SJCRH30 (cell line): ENCODE measurements at regions not wholly inside any gene's neighbourhood (a gene's known extent, or its start where the extent isn't known, plus 50 kb on each side); places are given as distances from the start of the nearest gene placed in this dataset.
"Not testable (repeated sequence)": the region's sequence is repeated elsewhere in the genome, so short reads cannot be mapped to it uniquely, and the experiment has no call there.

Experiments used
- DNase-seq, 2 experiments: peaks; one replicate each; pipeline ENCODE4 v3.0.0-alpha.2; 2015 to 2020
- H3K27ac ChIP-seq: fragments of 250-450 bp; sonication (Bioruptor Pico); 2 replicates; pipeline ENCODE4 v1.5.1; 2020; ENCODE audit warnings: mild to moderate bottlenecking, moderate library complexity
- H3K27me3 ChIP-seq: fragments of 250-450 bp; sonication (Bioruptor Pico); 2 replicates; pipeline ENCODE4 v1.5.1; 2020; ENCODE audit warnings: mild to moderate bottlenecking, moderate library complexity
- H3K36me3 ChIP-seq: fragments of 250-450 bp; sonication (Bioruptor Pico); 2 replicates; pipeline ENCODE4 v1.5.1; 2020; ENCODE audit warnings: mild to moderate bottlenecking, moderate library complexity
- H3K4me1 ChIP-seq: fragments of 250-450 bp; sonication (Bioruptor Pico); 2 replicates; pipeline ENCODE4 v1.5.1; 2020; ENCODE audit warnings: mild to moderate bottlenecking, moderate library complexity
- H3K4me3 ChIP-seq: fragments of 250-450 bp; sonication (Bioruptor Pico); 2 replicates; pipeline ENCODE4 v1.5.1; 2020; ENCODE audit warnings: mild to moderate bottlenecking, moderate library complexity
- H3K9me3 ChIP-seq: fragments of 250-450 bp; sonication (Bioruptor Pico); replicated peaks from 2 replicates; pipeline ENCODE4 v1.5.1; 2020; ENCODE audit warnings: mild to moderate bottlenecking, moderate library complexity

DNA sequence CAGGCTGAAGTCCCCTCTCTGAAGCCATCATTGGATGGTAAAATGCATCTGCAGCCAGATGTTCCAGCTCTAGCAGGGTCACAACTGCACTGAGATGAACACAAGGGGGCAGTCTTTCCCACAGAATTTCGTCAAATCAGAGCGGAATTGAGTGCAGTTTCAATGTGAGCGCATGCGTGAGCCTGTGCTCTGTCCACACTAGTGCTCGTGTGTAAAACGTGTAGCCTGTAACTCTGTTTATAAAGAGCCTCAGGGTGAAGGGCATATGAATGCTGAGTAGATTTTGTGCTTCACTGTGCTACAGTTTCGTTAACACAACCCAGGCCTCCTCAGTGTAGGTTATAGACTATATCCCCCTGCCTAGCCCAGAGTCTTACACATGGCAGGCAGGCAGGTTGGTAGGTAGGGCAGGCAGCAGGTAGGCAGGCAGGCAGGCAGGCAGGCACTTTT is 92.7 kb upstream of the GOLGA6L4 start:
- no peaks in the 10 kb centered on the region for H3K36me3 ChIP-seq
- no peak overlapping the region for H3K27ac ChIP-seq
- H3K4me1 ChIP-seq: no peaks in the 10 kb centered on the region
- H3K4me3 ChIP-seq: no peak overlapping the region
- DNase-seq: peak; percentile 68 to 89
- H3K9me3 ChIP-seq: no peaks in the 10 kb centered on the region
- H3K27me3 ChIP-seq: no peaks in the 10 kb centered on the region

DNA sequence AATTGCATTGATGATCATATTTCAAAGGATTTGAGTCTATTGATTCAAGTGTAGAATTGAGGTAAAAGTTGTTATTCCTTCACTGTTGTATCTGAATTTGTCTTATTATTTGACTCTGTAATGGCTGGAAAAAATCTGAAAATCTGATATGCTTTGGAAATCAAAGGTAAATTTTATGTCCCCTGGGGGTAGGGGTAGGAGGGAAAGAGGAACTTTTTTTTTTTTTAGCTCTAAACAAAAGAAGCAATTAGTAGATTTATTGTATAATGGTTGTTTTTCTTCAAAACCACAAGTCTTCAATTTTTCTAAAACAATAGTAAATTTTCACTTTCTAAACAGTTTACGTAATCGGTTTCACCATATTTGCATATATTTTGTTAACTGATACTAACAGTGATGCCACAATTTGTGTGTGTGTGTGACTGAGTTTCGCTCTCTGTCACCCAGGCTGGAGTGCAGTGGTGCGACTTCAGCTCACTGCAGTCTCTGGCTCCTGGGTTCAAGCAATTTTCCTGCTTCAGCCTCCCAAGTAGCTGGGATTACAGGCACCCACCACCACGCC is 91.7 kb upstream of the GOLGA6L4 start:
- no peaks in the 10 kb centered on the region for H3K9me3 ChIP-seq
- no peak for DNase-seq
- no peaks in the 10 kb centered on the region for H3K4me1 ChIP-seq
- no peak overlapping the region for H3K27ac ChIP-seq
- H3K4me3 ChIP-seq: no peak overlapping the region
- H3K36me3 ChIP-seq: no peaks in the 10 kb centered on the region
- no peaks in the 10 kb centered on the region for H3K27me3 ChIP-seq

DNA sequence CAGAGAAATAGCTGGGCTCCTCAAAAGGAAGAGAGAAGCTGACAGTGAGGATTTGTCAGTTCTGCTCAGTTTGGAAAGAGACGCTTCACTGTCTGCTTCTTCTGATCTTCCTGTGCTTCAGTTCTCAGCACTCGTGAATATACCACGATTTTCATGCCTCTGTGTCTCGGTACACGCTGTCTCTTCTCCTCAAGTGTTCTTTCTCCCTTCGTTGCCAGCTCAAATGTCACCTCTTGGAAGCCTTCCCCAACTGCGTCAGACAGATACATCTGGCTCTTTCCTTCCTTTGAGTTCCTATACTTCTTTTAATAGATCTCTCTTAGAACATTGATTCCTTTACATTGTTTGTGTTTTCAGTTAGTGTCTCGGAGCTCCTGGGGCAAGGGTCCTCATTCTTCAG is 90.6 kb upstream of the GOLGA6L4 start:
- H3K27ac ChIP-seq, H3K27me3 ChIP-seq, H3K9me3 ChIP-seq, H3K4me1 ChIP-seq, H3K36me3 ChIP-seq, H3K4me3 ChIP-seq, DNase-seq: not testable (repeated sequence)

DNA sequence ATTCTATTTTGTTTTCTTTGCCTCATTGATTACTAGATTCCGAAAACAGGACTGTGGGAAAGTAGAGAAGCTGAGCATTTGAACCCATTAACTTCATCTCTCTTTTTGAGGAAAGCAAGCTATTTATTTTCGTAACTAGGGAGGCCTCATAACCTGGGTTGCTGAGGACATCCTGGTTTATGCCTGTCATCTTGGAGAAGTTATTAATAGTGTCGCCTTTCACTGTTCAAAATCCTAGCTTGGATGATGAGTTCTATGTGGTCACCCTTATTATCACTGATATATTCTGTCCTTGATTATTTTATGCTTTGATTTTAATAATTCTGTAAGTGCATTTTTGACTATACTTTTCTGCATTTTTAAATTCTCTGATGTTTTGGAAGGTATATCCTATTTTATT is 89.3 kb upstream of the GOLGA6L4 start:
- not testable (repeated sequence) for H3K36me3 ChIP-seq, H3K27me3 ChIP-seq, H3K4me1 ChIP-seq, H3K9me3 ChIP-seq, H3K4me3 ChIP-seq, H3K27ac ChIP-seq, DNase-seq

DNA sequence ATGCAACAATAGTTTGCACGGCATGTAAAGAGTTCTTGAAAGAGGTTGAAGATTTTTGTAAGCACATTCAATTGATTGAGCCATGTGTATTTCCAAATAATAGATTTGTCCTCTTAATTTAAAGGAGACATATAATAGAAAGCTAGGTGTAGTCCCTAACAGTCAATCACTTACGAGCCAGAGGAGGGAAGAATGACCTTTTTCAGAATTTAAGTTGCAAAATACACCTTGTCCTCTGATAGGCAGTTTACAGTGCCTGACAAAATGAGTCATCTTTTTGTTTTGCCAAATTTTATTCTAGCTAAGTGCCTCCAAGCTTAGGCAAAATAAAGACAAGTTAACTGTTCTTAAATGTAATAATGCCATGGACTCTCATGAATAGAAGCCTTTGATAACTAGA is 88.3 kb upstream of the GOLGA6L4 start:
- not testable (repeated sequence) for H3K27ac ChIP-seq, DNase-seq, H3K4me3 ChIP-seq, H3K9me3 ChIP-seq, H3K36me3 ChIP-seq, H3K4me1 ChIP-seq, H3K27me3 ChIP-seq

DNA sequence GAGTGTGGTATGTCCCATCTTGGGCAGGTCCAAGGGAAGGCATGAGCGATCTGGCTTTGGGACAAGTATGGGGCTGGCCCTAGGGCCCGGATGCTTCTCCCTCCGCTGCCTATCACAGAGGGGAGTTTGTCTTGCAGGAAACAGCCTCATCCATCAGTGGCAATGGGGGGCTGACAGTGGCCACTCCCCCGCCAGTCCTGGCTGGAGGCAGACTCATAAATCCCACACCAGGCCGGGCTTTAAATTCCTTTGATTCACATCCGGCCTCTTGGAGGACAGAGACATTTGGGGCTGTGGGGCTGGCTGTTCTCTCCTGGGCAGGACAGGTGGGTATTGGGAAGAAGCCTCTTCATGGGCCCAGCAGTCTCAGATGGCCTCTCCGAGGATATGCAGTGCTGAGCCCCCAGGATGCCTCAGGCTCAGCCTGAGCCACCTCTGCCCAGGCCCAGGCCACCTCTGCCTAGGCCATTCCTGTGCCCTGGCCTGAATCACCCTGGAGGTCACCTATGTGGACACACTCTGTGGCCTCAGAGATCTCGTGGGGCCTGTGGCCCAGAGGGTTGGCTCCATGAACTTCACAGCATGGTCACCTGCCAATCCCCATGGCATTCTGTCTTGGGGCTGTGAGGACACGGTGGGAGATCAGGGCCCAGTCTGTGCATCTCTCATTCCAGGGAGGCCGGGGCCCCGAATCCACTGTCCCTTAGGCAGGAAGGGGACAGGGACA is 84.2 kb upstream of the GOLGA6L4 start:
- peak in 1 of 2 experiments; percentile 3 for DNase-seq
- H3K27ac ChIP-seq: no peak overlapping the region
- no peaks in the 10 kb centered on the region for H3K9me3 ChIP-seq
- H3K4me1 ChIP-seq: no peaks in the 10 kb centered on the region
- 0 out of 2 replicates have a peak, but pooled peaks cover 2% of the 10 kb centered on the region for H3K27me3 ChIP-seq
- no peaks in the 10 kb centered on the region for H3K36me3 ChIP-seq
- no peak overlapping the region for H3K4me3 ChIP-seq

DNA sequence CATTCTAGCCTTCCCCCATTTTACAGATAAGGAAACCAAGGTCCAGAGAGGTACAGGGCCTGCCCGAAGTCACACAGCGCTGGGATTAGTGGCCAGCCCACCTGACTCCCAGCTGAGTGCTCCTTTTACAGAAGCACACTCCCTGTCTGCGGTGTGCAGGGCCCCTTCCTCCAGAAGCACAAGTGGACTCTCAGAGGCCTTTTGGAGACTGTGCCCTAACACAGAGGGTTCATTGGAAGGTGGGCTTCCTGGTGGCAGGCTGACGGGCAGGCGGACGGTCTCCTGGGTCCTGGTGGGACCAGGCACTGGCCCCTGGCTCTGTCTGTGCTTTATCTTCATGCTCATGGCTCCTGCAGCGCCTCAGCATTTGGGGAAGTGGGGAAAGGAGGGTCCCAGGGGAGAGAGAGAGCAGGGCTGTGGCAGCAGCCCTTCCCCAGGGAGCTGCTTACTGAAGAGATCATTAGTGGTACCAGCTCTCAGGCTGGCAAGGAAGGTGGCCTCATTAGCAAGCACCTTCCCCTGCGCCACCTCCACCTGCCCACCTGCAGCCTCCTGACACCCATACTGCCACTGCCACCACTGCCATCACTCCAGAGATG is 83.1 kb upstream of the GOLGA6L4 start:
- not testable (repeated sequence) for H3K27me3 ChIP-seq, DNase-seq

DNA sequence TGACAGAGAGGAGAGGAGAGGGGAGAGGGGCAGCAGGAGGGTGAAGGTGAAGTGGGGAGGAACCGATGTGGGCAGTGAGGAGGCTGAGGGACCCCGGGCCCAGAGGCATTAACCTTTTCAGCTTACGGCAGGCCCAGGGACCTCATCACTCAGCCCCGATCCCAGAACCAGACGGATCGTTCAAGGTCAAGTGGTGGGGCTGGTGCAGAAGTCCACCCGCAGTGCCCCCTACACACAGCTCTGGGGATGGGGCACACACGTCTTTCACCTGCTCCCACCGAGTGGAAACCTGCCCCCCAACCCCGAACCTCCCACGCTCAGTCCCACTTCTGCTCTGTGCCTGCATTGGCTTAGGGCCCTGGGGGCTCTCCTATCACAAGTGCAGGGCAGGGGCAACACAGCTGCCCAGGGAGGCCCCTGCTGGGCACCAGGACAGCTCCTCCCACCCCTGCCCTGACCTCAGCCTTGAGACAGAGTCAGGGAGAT is 81.9 kb upstream of the GOLGA6L4 start:
- not testable (repeated sequence) for H3K27ac ChIP-seq, H3K4me3 ChIP-seq, H3K9me3 ChIP-seq, DNase-seq, H3K36me3 ChIP-seq, H3K4me1 ChIP-seq, H3K27me3 ChIP-seq

More for the DNA sequence above, 83.1 kb upstream of the GOLGA6L4 start:
- not testable (repeated sequence) for H3K4me3 ChIP-seq, H3K9me3 ChIP-seq, H3K36me3 ChIP-seq, H3K4me1 ChIP-seq, H3K27ac ChIP-seq

DNA sequence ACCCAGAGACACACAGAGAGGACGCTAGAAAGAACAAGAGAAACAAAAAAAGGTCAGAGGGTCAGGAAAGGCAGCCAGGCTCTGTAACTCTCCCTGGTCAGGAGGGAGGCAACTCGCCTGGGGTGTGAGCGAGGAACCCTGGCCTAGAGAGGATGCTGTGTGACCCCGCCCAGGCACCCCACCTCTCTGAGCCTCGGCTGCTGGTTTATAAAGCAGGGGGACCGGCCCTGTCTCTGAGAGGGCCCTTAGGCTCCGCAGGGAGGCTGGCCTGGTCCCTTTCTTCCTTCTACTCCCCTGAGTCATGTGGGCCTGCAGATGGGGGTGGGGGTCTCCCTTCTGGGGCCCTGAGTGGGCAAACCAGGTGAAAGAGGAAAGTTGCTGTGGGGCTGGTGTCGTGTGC is 81.3 kb upstream of the GOLGA6L4 start:
- not testable (repeated sequence) for H3K27ac ChIP-seq, H3K27me3 ChIP-seq, DNase-seq, H3K36me3 ChIP-seq, H3K4me1 ChIP-seq, H3K9me3 ChIP-seq, H3K4me3 ChIP-seq

DNA sequence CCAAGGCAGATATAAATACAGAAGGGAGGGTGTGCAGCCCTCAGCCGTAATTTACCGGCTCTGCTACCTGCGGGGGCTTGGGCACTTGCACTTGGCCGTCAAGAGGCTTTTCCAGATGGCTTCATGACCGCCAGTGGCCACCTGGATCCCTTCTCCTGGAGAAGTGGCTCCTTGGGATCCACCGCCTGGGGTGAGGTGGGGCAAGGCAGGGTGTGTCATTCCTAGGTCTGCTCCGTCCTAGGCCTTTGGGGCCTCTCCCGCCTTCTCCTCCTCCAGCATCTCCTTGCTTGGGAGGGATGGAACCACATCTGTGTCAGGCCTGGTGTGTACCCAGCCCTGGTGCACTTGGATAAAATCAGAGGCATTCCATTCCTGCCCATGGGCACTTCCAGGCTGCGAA is 80.8 kb upstream of the GOLGA6L4 start:
- not testable (repeated sequence) for DNase-seq, H3K4me1 ChIP-seq, H3K4me3 ChIP-seq, H3K9me3 ChIP-seq, H3K36me3 ChIP-seq, H3K27ac ChIP-seq, H3K27me3 ChIP-seq

DNA sequence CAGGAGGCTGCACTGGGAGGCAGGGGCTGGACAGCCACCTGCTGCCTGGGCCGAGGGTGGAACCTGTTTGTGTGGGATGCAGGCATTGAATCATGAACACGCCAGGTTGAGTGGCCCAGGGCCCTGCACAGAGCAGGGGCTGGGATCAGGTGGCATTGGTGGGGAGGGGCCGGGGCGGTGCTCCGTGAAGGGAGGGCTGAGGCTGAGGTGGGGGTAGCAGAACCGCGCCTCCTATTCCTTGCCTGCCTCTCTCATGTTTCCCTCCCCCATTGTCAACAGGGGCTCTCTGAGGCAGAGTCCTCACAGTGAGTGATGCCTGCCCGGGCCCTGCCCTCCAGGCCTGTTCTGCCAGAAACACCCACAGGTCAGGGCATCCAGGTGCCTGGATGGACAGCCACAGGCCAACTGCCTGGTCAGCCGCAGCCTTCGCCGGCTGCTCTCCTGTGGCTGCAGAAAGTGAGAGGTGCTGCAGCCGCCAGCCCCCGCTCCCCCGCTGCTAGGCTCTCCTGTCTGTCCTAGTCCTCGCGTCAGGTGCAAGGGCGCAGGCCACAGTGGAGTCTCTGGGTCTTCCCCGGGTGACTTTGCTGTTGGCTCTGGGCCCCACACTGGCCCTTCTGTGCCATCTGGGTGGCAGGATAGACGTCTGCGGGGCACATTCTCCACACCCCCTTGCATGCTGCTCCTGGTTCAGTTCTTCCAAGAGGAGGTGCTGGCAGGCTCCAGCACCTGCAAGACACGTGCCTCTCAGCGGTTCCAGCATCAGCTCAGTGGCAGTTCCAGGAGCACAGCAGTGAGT is 79.6 kb upstream of the GOLGA6L4 start:
- not testable (repeated sequence) for H3K36me3 ChIP-seq, H3K27me3 ChIP-seq, H3K4me3 ChIP-seq, H3K27ac ChIP-seq, H3K4me1 ChIP-seq, H3K9me3 ChIP-seq, DNase-seq

DNA sequence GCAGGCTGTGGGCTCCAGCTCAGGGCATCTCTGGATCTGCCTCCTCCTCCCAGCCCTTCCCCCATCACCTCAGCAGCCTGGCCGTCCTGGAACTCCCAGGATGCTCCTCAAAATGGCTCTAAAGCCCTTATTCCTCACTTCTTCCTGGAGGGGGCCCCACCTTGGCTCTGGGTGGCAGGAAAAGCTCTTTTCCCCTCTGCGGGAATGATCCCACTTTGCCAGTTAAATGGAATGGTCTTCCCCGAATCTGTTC is 79.1 kb upstream of the GOLGA6L4 start:
- H3K4me1 ChIP-seq, H3K27ac ChIP-seq, H3K9me3 ChIP-seq, H3K27me3 ChIP-seq, H3K4me3 ChIP-seq, H3K36me3 ChIP-seq, DNase-seq: not testable (repeated sequence)

DNA sequence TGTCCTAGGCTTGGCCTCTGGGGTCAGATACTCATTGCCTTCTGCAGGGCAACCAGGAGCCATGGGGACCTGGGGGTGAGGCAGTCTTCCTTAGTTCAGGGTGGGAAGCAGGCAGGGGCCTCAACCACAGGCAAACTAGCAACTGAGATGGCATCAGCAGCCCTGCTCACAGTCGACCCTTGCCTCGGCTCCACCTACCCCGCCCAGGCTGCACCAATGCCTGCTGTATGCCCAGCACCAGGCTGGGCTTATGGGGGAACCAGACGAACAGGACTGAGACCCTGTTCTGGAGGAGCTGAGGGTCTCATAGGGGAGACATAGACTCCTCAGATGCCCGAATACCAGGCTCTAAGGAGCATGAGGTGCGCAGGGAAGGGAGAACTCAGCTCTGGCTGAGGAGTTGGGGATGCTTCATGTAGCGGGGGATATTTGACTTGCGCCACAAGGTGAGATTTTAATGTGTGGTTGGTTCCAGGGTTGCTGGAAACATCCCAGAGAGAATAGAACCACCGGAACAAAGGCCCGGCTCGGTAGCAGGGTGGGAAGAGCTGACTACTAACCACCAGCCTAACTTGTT is 78.4 kb upstream of the GOLGA6L4 start:
- not testable (repeated sequence) for DNase-seq, H3K4me1 ChIP-seq, H3K9me3 ChIP-seq, H3K27me3 ChIP-seq, H3K36me3 ChIP-seq, H3K4me3 ChIP-seq, H3K27ac ChIP-seq

DNA sequence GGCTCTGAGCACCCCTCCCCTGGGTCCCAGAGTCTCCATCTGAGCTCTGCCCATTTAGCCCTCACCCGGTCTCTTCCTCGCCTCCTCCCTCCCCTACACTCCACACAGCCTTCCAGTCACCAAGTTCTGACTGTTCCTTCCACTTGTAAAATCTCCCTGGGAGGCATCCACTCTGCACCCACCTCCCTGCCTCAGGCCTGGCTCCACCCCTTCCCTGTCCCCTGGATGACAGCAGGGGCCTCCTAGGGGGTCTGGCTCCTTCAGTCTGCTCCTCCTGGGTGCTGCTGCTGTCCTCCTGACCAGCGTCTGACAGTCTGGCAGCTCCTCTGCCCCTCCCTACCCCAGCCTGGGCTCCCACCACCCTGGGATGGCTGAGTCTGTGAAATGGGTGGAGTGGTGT is 77.7 kb upstream of the GOLGA6L4 start:
- not testable (repeated sequence) for H3K27ac ChIP-seq, DNase-seq, H3K27me3 ChIP-seq, H3K4me1 ChIP-seq, H3K36me3 ChIP-seq, H3K4me3 ChIP-seq, H3K9me3 ChIP-seq
